GM21529 (cell line): ENCODE measurements at regions not wholly inside any gene's neighbourhood (a gene's known extent, or its start where the extent isn't known, plus 50 kb on each side); places are given as distances from the start of the nearest gene placed in this dataset.
A peak's percentile ranks its signal among the peaks of the same experiment; 100 is the strongest.

ENCODE experiments used
- ATAC-seq: cut with Tn5 transposase; IDR thresholded peaks from one replicate; pipeline ENCODE4 v1.9.1; 2021; ENCODE audit not compliant: unreplicated experiment

DNA sequence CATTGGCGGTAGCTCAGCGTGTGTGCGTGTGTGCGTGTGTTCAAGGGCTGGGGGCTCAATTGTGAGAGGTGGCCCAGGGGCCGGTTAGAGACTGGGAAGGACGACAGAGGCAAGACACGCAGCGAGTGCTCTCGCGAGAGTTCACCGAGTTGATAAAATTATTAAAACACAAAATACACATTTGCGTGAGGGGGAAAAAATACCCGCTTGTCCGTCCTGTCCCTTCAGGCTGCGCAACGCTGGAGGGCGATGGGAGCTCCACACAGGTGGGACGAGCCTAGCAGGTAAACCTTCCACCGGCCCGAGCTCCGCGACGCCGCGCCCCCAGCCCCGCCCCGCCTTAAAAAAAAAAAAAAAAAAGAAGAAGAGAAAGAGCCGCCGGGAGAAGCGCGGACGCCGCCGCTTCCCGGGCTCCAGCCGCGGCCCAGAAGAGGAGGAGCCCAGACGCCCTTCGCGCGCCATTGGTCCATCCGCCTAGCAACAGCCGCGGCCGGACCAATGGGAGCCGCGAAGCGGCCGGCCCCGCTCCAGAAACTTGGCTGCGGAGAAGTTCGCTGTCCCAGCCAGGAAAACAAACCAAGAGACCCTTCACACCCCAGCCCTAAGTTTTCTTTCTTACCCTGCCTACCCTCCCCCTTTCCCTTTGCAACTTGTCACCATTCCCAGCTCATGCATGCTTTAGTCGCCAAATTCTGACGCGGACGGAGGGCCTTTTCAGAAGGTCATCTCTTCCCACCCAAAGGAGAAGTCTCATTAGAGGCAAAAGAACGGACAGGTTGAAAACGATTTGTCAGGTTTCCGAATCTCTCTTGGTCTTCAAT is 169.9 kb upstream of the MAF start:
- peak; percentile 100 for ATAC-seq

DNA sequence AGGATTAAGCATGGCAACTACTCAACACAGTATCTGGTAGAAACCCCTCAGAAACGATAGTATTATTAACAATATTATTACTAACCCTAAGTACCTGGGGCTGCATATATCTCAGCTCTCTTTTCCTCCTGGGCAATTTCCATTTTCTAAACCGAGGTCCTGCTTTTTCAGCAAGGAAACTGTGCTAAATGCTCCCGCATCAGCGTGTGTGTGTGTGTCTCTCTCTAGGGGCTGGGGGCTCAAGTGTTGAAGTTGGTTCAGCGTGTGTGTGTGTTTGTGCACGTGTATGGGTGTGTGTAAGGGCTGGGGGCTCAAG is 169.3 kb upstream of the MAF start:
- ATAC-seq = no peak

DNA sequence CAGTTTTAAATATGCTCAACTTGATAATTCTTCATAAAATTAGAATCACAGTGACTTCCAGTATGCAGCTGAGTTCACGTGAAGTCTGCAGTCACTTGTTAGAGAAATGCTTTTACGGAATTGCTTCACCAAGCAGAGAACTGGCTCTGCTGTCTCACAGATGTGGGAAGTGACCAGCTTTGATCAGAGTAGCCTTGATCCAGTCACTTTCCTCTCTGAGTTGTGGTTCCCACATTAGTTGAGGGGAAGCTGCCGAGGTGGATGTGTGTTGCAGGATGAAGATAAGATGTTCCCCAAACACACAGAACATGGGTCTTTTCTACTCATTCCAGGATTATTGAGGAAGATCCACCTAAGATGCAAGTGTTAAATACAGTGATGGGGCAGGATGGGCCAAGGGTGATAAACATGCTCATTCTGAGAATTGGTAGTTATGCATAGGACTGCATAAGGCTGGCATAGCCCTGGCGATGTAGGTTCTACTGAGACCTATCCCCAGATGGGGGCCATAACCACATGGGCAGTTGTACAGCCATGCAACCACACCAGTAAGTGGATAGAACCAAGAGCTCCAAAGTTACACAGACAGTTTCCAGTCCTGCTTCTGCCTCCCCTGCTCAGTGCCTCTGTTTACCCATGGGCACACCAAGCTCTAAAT is 168.9 kb upstream of the MAF start:
- ATAC-seq = no peak

DNA sequence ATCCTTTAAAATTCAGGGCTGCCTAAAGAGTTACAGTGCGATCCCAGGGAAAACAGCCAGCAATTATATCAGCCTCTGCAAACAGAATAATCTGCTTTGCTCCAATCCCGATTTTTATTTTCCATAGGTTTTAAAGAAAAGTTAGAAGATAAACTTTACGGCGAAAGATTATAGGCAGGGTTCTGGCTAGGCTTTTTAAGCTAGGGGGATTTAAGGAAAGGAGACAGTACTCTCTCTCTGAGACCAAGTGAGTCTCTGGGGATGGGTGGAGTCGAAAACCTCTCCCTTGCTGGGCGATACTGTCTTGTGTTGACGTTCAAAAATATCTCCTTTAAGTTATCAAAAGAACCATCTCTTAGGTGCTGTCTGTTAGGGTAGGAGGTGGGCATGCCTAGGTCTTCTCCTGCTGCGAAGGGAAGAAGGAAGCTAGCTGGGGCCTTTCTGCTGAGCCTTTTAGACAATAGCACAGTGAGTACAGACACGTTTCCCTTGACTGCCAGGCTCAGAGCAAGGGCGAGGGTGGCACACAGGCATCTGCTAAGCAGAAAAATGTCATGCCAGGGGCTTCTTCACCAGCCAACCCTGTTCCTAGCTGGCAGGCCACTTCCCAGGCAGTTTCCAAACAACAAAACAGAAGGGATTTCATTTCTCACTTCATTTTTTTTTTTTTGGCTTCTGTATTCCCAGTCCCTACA is 167.9 kb upstream of the MAF start:
- ATAC-seq = no peak

DNA sequence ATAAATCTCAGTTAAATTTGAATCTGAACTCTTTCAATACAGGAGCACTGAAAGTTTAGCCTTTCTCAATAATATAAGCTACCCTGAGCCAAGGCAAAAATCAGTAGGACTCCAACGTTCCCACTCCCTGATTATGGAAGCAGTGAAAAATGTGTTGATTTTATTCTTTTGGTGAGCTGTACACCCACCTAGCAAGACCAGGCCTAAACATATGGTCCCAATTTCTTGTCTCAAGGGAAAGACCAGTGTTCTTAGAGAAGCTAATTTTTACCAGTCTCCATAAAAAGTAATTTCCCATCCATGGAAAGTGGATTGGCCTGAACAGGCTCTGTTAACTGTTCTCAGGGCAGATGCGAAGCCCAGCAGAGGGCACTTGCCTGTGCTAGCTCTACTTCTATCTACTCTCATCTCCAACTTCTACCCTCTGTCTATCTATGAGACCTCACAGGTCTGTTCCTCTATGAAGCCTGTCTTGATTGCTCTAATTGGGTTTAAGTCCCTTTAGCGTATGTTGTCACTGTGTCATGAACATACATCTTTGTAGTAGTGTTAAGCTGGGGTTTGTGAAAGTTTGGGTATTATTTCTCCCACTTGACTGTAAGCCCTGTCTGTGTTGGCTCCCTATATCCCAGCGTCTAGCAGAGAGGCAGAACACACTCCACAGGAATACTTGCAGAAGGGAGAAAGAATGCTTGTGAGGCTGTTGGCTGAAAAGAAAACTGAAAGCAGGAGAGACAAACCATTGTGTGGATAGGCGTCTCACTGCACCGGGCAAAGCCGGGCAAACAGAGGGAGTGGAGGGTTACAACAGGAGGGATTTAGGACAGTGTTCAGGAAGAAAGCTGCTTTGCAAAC is 167.1 kb upstream of the MAF start:
- ATAC-seq = no peak

DNA sequence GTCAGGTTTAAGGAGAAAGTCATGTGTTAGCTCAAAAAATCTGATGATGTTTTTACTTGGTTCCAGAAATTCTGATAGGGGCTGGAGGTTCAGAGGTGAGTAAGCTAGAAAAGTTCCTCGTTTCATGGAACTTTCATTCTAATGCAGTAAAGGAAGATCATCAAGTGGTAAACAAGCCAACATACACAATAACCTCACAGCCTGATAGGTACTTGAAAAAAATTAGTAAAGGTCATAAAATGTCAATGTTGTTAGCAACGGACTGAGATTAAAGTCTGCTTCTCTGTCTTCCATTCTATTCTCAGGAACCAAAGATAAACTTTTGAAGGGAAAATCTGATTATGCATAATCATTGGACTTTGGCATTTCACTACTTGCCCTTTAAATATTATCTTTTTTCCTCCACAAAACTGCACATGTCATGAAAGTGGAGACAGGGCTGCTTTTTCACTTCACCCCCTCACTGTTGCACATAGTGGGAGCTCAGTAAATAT is 165.4 kb upstream of the MAF start:
- ATAC-seq = no peak

DNA sequence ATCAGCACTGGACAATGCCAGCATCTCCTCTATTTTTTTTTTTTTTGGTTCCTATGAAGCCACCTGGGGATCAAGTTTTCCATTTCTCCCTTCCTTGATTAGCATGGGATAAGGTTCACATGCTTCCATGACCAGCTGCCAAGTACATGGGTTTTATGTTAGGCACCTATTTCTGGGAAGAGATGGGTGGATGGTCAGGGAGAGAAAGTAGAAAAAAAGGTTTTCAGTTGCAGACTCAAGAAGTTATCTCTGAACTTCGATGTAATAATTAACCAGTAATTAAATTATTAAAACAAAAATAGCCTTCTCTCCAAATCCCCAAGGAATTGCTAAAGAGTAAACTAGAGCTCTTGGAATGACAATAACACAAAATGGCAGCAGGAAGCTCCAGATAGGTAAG is 164.9 kb upstream of the MAF start:
- no peak for ATAC-seq

DNA sequence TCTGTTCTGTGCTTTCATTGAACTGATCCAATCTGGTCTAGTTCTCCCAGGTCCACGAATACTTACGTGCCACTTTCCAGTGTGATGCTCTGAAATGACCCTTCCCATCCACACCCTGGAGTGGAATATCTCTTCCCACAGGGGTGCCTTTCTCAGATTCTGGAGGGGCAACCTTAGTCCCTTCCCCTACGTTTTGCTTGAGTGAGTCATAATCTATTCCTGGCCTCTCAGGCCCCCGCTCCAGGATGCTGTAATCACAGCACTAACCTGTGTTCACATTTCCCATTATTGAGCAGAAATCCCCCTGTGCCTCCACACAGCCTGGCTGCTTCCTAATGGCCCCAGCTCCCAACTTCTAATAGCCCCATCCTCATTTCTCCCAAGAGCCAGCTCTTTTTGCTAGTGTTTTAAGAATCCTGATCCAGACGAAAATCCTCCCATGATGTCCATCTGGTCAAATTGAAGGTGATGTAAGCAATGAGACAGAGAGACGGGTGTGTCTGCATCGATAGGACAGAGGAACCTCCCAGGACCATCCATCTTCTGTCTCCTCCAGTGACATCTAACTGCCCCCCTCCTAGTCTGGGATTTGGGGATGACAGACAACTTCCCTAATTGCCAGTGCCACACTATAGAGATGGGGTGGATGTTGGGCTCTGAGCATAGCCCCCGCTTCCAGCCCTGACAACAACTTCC is 164.0 kb upstream of the MAF start:
- ATAC-seq = no peak

DNA sequence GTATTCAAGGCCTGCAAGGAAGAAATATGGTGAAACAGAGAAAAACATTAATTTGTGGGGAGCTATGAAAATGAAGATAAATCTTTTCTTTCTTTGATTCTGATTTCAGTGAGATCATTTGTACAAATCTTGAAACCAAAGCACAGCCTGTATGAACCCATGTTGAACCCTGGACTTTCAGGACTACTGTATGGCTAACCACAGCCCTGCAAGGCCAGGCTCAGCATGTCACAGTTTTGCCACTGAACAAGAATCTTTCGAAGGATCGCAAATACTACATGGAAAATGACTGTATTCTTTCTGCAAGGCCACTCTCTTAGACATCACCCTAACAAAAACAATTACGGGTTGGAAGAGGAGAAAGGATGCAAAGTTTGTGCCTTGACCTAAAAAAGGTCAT is 161.7 kb upstream of the MAF start:
- no peak for ATAC-seq

DNA sequence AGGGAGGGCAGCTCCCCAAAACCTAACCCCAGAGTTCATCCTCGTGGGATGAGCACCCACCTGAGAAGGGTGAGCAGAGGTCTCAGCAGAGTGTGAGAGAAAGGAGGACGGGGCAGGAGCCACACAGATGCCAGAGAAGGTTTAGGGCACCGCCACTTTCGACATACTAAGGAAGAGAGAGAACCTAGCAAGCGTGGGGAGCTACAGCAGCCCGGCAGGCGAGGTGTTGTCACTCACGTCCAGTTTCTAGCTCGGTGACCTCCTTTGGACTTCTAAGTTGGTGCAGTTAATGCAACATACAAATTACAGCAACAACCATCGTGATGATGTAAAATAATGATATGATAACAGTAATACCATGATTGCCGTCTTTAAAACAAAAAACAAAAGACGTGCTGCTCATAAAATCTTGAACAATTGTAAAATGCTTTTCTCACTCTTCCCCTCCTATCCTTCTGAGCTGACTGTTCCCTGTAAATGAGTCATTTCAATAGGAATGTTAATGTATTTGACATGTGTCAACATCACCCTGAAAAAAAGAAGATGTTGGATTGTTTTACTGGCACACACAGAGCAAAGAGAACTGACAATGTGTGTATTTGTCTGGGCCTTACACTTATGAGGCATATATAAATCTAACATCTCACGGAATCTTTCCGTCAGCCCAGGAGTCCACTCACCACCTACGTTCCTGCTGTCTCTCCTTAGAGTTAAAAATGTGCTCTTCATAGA is 158.2 kb upstream of the MAF start:
- ATAC-seq = no peak

DNA sequence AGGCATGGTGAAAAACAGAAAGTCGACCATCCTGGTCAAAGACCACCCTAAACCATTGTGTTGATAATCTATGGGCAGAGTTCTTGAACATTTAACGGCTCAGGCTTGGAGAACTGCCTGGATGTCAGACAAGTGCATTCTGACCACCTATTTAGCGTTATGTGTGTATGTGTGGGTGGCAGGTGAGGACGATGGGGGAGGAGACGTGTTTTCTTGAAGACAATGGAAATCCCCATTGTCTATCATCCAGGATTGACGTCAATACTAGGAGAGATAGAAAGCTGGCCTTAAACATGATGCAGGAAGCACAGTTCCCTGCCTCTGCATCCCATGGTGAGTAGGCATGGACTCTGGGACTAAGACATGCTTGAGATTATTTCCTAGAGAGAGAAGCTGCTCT is 157.4 kb upstream of the MAF start:
- no peak for ATAC-seq

DNA sequence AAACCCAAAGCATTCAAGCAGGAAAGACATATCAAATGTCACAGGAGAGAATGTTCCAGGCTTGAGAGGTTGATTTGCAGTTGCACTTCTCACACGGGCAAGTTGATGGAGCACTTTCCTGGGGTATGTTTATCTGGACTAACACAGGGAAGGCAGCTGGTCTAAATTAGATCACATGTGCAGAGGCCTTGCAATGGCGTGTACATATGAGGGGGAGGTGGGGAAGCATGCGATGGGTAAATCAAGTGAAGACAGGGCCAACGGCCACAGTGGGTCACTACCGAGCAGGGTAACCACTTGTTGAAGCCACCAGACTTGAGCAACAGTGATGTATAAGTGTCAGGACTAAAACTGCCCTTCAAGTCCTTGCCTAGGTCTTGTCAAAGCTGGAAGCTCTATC is 156.6 kb upstream of the MAF start:
- no peak for ATAC-seq

DNA sequence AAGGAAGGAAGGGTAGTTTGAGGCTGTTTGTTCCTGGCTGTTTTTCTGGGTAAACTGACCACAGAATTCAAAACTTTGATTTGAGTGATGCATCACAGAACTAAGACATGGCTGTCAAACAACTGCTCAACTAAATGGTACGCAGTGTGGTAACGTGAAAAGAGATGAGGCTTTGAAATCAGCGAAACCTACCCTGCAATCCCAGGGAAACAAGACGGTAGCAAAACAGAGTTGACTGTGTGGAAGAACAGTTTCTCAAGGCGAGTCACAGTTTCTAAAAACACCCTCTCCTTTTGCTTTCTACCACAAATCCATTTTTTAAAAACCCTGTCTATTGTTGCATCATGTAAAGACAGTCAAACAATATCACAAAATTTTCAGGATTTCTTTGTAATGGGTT is 156.0 kb upstream of the MAF start:
- no peak for ATAC-seq

DNA sequence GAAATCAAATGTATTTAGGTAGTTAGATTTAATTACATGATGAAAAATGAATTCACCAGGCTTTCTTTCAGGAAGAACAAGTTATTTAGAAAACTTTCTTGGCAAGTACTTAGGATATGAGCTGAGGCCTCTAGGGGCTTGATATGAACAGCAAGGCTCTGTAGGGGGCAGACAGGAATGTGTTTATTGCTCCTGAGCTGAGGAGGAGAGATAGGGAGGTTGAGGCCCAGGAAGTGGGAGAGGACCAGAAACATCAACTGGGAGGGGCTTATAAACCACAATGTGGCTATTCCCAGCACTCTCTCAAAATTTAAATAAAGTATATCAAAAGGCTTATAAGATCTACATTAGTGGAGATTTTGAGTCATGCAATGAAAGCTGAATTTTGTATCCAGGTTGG is 154.0 kb upstream of the MAF start:
- ATAC-seq = no peak

DNA sequence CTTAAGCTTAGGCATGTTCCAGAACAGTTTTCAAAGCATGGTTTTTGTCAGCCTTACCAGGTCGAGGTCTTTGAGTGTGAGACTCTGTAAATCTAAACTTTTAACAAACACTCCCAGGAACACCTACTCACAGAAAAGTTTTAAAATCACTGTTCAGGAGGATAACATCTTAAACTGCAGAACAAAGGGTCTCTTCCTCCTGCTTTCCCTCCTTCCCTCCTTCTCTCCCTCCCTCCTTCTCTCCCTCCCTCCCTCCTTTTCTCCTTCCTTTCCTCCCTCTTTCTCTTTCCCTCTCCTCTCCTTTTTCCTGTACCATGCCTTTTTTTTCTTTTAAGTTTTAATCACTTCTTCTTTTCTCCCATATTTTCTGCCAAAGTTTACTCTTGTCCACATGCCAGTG is 153.5 kb upstream of the MAF start:
- no peak for ATAC-seq

DNA sequence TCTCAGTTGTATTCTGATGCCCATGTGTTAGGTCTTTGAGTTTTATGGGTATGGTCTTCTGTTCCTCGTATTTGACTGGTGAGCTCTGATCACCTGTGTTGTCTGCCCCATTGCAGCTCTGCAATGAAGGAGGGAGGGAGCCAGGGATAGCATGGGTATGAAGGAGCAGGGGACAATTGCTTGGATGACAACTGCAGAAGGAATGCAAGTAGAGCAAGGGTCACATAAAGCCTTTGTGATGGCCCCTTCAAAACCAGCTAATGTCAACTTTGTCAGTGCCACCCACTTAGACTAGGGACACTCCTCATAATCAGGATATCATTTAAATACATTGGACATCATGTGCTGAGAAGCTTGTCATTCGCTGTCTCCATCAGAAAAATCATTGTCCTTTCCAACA is 152.7 kb upstream of the MAF start:
- no peak for ATAC-seq

DNA sequence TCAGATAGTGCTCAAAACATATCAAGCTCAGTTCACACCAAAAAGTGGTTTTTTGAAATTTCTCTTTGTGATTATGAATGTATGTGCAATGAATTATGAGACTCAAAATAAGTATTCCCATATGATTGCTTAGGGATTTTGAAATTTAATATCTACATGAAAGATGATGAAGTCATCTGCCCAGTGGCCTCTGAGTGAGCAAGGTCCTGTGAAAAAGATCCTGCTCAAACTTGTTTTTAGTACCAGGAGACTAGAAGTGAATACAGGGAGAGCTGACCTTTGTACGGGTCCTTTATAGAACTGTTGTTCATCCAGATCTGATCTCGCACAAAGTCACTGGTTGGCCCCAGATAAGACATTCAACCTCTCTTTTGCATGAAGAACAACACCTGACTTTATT is 151.9 kb upstream of the MAF start:
- ATAC-seq = no peak

DNA sequence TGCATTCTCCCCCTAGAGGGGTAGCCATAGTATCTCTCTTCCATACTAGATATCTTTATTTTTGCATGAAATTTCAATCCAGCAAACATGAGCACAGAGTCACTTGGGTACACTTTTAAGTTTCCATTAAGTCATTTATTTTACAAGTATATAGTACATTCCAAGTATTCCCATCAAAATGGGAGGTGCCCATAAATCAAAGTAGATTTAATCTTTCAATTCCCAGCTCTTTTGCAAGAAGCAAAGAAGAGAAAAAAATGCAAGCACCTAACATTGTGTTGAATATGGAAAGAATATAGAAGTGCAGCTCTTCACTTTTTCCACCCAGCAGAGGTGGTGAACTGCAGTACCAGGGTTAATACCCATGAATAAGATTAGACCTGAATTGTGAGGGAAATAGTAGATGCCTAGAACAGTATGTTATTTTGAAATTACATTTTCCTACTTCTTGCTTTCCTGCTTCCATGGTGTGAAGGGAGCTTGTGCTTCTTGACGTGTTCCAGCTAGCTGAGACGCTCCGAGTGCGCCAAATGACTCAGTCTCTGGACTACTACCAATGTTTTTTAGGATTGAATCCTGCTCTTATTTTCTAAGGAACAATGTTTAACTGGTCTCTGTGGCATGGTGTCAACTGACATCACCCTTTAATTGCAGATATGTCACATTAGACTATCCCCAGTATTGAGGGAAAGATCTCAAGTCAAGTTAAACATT is 151.1 kb upstream of the MAF start:
- no peak for ATAC-seq

DNA sequence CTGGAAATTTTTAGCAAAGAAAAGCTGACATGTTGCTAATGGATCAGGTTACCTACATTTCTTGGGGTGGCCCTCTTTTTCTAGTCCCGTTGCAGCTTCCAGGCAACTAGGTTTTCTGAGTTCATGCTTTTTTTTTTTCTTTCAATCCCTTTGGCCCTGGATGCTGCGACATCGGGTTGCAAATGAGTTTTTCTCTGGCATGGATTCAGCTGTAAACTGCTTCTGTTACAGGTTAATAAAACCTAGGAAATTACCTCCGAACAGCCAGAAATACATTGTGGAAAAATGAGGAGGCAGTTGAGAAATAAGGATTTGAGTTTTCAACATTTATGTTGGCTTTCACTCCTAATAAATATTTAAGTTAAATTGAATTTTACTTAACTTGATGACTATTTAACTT is 149.8 kb upstream of the MAF start:
- no peak for ATAC-seq
